Inferior parietal cortex (tissue), 1 donor: ENCODE measurements at regions not wholly inside any gene's neighbourhood (a gene's known extent, or its start where the extent isn't known, plus 50 kb on each side); places are given as distances from the start of the nearest gene placed in this dataset.

Experiments
- DNase-seq: peaks from one replicate; pipeline ENCODE4 v3.0.0-alpha.2; 2016; ENCODE audit errors: extremely low spot score

GRCh38 chr3:18681818-18682345, 256.7 kb upstream of the SATB1 start:
- no peak for DNase-seq

GRCh38 chr3:18680758-18681157, 255.6 kb upstream of the SATB1 start:
- DNase-seq, result no peak

GRCh38 chr3:18679238-18679637, 254.1 kb upstream of the SATB1 start:
- no peak for DNase-seq

GRCh38 chr3:18675197-18675596, 250.1 kb upstream of the SATB1 start:
- DNase-seq, result no peak

GRCh38 chr3:18672561-18672960, 247.4 kb upstream of the SATB1 start:
- DNase-seq, result no peak

- DNase-seq, result no peak
These were observed 245.6 kb upstream of the SATB1 start for GRCh38 chr3:18670759-18671158.

- DNase-seq, result no peak
These were observed 244.2 kb upstream of the SATB1 start for GRCh38 chr3:18669374-18669773.

- DNase-seq, result no peak
These were observed 242.4 kb upstream of the SATB1 start for GRCh38 chr3:18667552-18667951.

- no peak for DNase-seq
These were observed 241.5 kb upstream of the SATB1 start for GRCh38 chr3:18666655-18667054.

- no peak for DNase-seq
These were observed 234.9 kb upstream of the SATB1 start for GRCh38 chr3:18660059-18660458.

GRCh38 chr3:18657858-18658820, 233.0 kb upstream of the SATB1 start:
- DNase-seq, result no peak

GRCh38 chr3:18656866-18657265, 231.7 kb upstream of the SATB1 start:
- no peak for DNase-seq

- DNase-seq, result no peak
These were observed 231.3 kb upstream of the SATB1 start for GRCh38 chr3:18656410-18656809.

- DNase-seq, result peak; percentile 45
These were observed 230.7 kb upstream of the SATB1 start for GRCh38 chr3:18655827-18656226.

GRCh38 chr3:18652781-18653180, 227.6 kb upstream of the SATB1 start:
- DNase-seq, result no peak

GRCh38 chr3:18650731-18651130, 225.6 kb upstream of the SATB1 start:
- no peak for DNase-seq

- DNase-seq, result no peak
These were observed 224.7 kb upstream of the SATB1 start for GRCh38 chr3:18649666-18650363.

GRCh38 chr3:18648868-18649462, 223.8 kb upstream of the SATB1 start:
- no peak for DNase-seq

- no peak for DNase-seq
These were observed 223.0 kb upstream of the SATB1 start for GRCh38 chr3:18648159-18648558.

- no peak for DNase-seq
These were observed 220.5 kb upstream of the SATB1 start for GRCh38 chr3:18645619-18646018.

- no peak for DNase-seq
These were observed 218.1 kb upstream of the SATB1 start for GRCh38 chr3:18643281-18643680.

- DNase-seq, result no peak
These were observed 216.8 kb upstream of the SATB1 start for GRCh38 chr3:18641916-18642315.
